ENCODE measurements at regions not wholly inside any gene's neighbourhood (a gene's known extent, or its start where the extent isn't known, plus 50 kb on each side); places are given as distances from the start of the nearest gene placed in this dataset.

DNA sequence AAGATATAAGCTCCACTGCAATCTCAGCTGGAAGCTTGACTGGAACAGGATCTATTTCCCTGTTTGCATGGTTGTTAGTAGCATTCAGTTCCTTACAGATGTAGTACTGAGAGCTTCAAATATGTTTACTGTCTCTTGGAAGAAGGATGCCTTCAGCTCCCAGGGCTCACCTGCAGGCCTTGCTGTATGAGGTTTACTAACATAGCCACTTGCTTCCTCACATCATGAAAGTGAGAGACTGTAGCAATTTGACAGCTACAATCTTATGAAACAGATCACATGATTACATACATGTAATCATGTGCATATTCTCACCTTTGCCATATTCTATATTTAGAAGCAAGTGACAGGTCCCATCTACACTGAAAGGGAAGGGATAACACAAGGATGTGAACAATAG is 458.1 kb upstream of the PCDH20 start:
- no peak for TF ChIP-seq POLR2AphosphoS5 (IDR thresholded peaks at IDR 0.05; ENCODE audit: insufficient read depth, low read depth, low read length)
- no TSS peak for BruUV-seq (replicated peaks)
- dilution Hi-C loops (cut with MboI; ENCODE audit: extremely low pct_ligation_motif_present, low sequenced_read_pairs) (no loop called here), intact Hi-C loops (cut with micrococcal nuclease) (no loop called here)
- no peak for DNase-seq (ENCODE audit: low read depth, low spot score)
- Histone ChIP-seq H3K27ac (ENCODE audit: insufficient read depth, low read depth, low read length) (no peak overlapping the region), H3K4me2 (ENCODE audit: insufficient read depth, low read length) (no peak overlapping the region), H3K4me1 (ENCODE audit: control insufficient read depth, extremely low read depth, insufficient read depth, low read length) (no peaks in the 10 kb centered on the region), H4K20me1 (replicated peaks; ENCODE audit: control insufficient read depth, extremely low read depth, insufficient read depth, low read length) (no peaks in the 10 kb centered on the region), H2AFZ (ENCODE audit: low read depth, low read length) (no peak overlapping the region), H3K79me2 (ENCODE audit: control insufficient read depth, insufficient read depth, low read length) (no peaks in the 10 kb centered on the region), H3K9me3 (replicated peaks; ENCODE audit: control insufficient read depth, insufficient read depth, low read length) (no peaks in the 10 kb centered on the region), H3K9ac (replicated peaks; ENCODE audit: extremely low read depth, insufficient read depth, low read length) (no peak overlapping the region), H3K9me1 (replicated peaks; ENCODE audit: control insufficient read depth, extremely low read depth, insufficient read depth, low read length) (no peaks in the 10 kb centered on the region), H3K27me3 (ENCODE audit: control insufficient read depth in 2 of 2, insufficient read depth in 2 of 2, low read length in 2 of 2) (no peaks in the 10 kb centered on the region), H3K36me3 (ENCODE audit: control insufficient read depth in 2 of 2, extremely low read depth in 1 of 2, insufficient read depth in 2 of 2, low read length in 2 of 2) (no peaks in the 10 kb centered on the region), H3K4me3 (replicated peaks in 1 of 3; ENCODE audit: insufficient read depth in 1 of 3, low read depth in 1 of 3, low read length in 3 of 3) (no peak overlapping the region)
- POLR2A ChIA-PET, result no interaction called here
- FAIRE-seq, result no peak
- CTCF ChIA-PET, result no interaction called here

DNA sequence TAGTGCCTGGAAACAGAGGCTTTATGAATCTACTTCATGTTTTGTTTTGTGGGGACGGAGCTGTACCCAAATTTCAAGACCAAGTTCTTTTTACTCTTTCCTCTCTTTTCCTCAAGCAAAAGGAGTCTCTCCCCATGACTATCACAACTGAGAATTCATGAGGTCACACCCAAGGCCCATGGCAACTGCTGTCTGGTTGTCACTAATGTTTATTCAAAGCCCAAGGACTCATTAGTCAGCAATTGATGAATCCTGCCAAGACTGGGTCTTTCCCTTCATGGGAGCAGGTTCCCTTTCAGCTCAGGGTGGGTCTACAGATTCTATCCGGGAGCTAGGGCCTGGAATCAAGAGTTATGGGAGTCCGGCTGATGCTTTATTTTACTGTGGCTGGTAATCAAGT is 441.5 kb upstream of the PCDH20 start:
- FAIRE-seq, result no peak
- dilution Hi-C loops (cut with MboI; ENCODE audit: extremely low pct_ligation_motif_present, low sequenced_read_pairs), result no loop called here
- POLR2A ChIA-PET, result no interaction called here

More for the DNA sequence above, 441.5 kb upstream of the PCDH20 start:
- TF ChIP-seq, protein P1, sequence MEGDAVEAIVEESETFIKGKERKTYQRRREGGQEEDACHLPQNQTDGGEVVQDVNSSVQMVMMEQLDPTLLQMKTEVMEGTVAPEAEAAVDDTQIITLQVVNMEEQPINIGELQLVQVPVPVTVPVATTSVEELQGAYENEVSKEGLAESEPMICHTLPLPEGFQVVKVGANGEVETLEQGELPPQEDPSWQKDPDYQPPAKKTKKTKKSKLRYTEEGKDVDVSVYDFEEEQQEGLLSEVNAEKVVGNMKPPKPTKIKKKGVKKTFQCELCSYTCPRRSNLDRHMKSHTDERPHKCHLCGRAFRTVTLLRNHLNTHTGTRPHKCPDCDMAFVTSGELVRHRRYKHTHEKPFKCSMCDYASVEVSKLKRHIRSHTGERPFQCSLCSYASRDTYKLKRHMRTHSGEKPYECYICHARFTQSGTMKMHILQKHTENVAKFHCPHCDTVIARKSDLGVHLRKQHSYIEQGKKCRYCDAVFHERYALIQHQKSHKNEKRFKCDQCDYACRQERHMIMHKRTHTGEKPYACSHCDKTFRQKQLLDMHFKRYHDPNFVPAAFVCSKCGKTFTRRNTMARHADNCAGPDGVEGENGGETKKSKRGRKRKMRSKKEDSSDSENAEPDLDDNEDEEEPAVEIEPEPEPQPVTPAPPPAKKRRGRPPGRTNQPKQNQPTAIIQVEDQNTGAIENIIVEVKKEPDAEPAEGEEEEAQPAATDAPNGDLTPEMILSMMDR (IDR thresholded peaks at IDR 0.05; ENCODE audit: extremely low read depth in 1 of 2, insufficient read depth in 1 of 2, low read depth in 1 of 2, low read length in 2 of 2), result no peak
- TF ChIP-seq FOS (IDR thresholded peaks at IDR 0.05; ENCODE audit: borderline replicate concordance, insufficient read depth, low read length) (no peak), MYC (IDR thresholded peaks at IDR 0.05; ENCODE audit: low read depth, low read length) (no peak), GATA2 (IDR thresholded peaks at IDR 0.05; ENCODE audit: insufficient read depth, insufficient read length, low read depth, low read length) (no peak), POLR2A (IDR thresholded peaks at IDR 0.05; ENCODE audit: low read depth, low read length) (no peak), EZH2 (IDR thresholded peaks at IDR 0.05; ENCODE audit: borderline replicate concordance, low read depth, low read length, severe bottlenecking) (no peak), JUN (IDR thresholded peaks at IDR 0.05; ENCODE audit: borderline replicate concordance, insufficient read depth, insufficient read length, low read depth) (no peak), POLR2AphosphoS5 (IDR thresholded peaks at IDR 0.05; ENCODE audit: insufficient read depth, low read depth, low read length) (no peak)
- TF ChIP-seq, protein P2, sequence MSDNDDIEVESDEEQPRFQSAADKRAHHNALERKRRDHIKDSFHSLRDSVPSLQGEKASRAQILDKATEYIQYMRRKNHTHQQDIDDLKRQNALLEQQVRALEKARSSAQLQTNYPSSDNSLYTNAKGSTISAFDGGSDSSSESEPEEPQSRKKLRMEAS (IDR thresholded peaks at IDR 0.05; ENCODE audit: insufficient read depth, insufficient read length), result no peak
- no peak overlapping the region for H2AFZ ChIP-seq (ENCODE audit: low read depth, low read length)
- H3K9ac ChIP-seq (replicated peaks; ENCODE audit: extremely low read depth, insufficient read depth, low read length), result no peak overlapping the region
- no peaks in the 10 kb centered on the region for H3K9me3 ChIP-seq (replicated peaks; ENCODE audit: control insufficient read depth, insufficient read depth, low read length)
- H3K4me2 ChIP-seq (ENCODE audit: insufficient read depth, low read length), result no peak overlapping the region
- H3K27ac ChIP-seq (ENCODE audit: insufficient read depth, low read depth, low read length), result no peak overlapping the region
- H3K79me2 ChIP-seq (ENCODE audit: control insufficient read depth, insufficient read depth, low read length), result no peaks in the 10 kb centered on the region
- BruUV-seq (replicated peaks), result no TSS peak
- H3K4me1 ChIP-seq (ENCODE audit: control insufficient read depth, extremely low read depth, insufficient read depth, low read length), result no peaks in the 10 kb centered on the region
- CTCF ChIA-PET, result no interaction called here
- intact Hi-C loops (cut with micrococcal nuclease), result no loop called here
- no peak overlapping the region for H3K4me3 ChIP-seq (replicated peaks in 1 of 3; ENCODE audit: insufficient read depth in 1 of 3, low read depth in 1 of 3, low read length in 3 of 3)
- no peaks in the 10 kb centered on the region for H3K27me3 ChIP-seq (ENCODE audit: control insufficient read depth in 2 of 2, insufficient read depth in 2 of 2, low read length in 2 of 2)
- no peak for DNase-seq (ENCODE audit: low read depth, low spot score)
- no peaks in the 10 kb centered on the region for H3K36me3 ChIP-seq (ENCODE audit: control insufficient read depth in 2 of 2, extremely low read depth in 1 of 2, insufficient read depth in 2 of 2, low read length in 2 of 2)
- no peaks in the 10 kb centered on the region for H3K9me1 ChIP-seq (replicated peaks; ENCODE audit: control insufficient read depth, extremely low read depth, insufficient read depth, low read length)
- H4K20me1 ChIP-seq (replicated peaks; ENCODE audit: control insufficient read depth, extremely low read depth, insufficient read depth, low read length), result no peaks in the 10 kb centered on the region

All from endothelial cell of umbilical vein (primary cell).